ENCODE measurements at regions not wholly inside any gene's neighbourhood (a gene's known extent, or its start where the extent isn't known, plus 50 kb on each side); places are given as distances from the start of the nearest gene placed in this dataset.

GRCh38 chrX:131783555-131784308, 239.4 kb upstream of the STK26 start:
- DNase-seq: no peak
- no peaks in the 10 kb centered on the region for H3K36me3 ChIP-seq
- H3K9me3 ChIP-seq (replicated peaks): no peaks in the 10 kb centered on the region
- intact Hi-C loops (cut with micrococcal nuclease): no loop called here
- H3K27me3 ChIP-seq (ENCODE audit: low read depth): no peaks in the 10 kb centered on the region
- H3K4me3 ChIP-seq: no peak overlapping the region
- no peak overlapping the region for H3K27ac ChIP-seq (replicated peaks)
- TF ChIP-seq CTCF (IDR thresholded peaks at IDR 0.05; ENCODE audit: borderline replicate concordance): no peak
- H3K4me1 ChIP-seq: no peaks in the 10 kb centered on the region

GRCh38 chrX:131789664-131790063, 233.4 kb upstream of the STK26 start:
- Histone ChIP-seq H3K36me3 (no peaks in the 10 kb centered on the region), H3K27me3 (ENCODE audit: low read depth) (no peaks in the 10 kb centered on the region), H3K27ac (replicated peaks) (no peak overlapping the region), H3K9me3 (replicated peaks) (no peaks in the 10 kb centered on the region), H3K4me1 (no peaks in the 10 kb centered on the region), H3K4me3 (no peak overlapping the region)
- intact Hi-C loops (cut with micrococcal nuclease): no loop called here
- DNase-seq: no peak
- TF ChIP-seq CTCF (IDR thresholded peaks at IDR 0.05; ENCODE audit: borderline replicate concordance): no peak

GRCh38 chrX:131791608-131792355, 231.3 kb upstream of the STK26 start:
- H3K27ac ChIP-seq (replicated peaks): no peak overlapping the region
- no peaks in the 10 kb centered on the region for H3K4me1 ChIP-seq
- no peaks in the 10 kb centered on the region for H3K36me3 ChIP-seq
- H3K4me3 ChIP-seq: no peak overlapping the region
- no peaks in the 10 kb centered on the region for H3K9me3 ChIP-seq (replicated peaks)
- DNase-seq: no peak
- intact Hi-C loops (cut with micrococcal nuclease): no loop called here
- TF ChIP-seq CTCF (IDR thresholded peaks at IDR 0.05; ENCODE audit: borderline replicate concordance): no peak
- H3K27me3 ChIP-seq (ENCODE audit: low read depth): no peaks in the 10 kb centered on the region

- H3K4me1 ChIP-seq: no peaks in the 10 kb centered on the region
- no peaks in the 10 kb centered on the region for H3K27me3 ChIP-seq (ENCODE audit: low read depth)
- H3K27ac ChIP-seq (replicated peaks): no peak overlapping the region
- intact Hi-C loops (cut with micrococcal nuclease): no loop called here
- no peaks in the 10 kb centered on the region for H3K36me3 ChIP-seq
- H3K4me3 ChIP-seq: peak overlapping the region; percentile 46
- DNase-seq: no peak
- H3K9me3 ChIP-seq (replicated peaks): no peaks in the 10 kb centered on the region
- no peak for TF ChIP-seq CTCF (IDR thresholded peaks at IDR 0.05; ENCODE audit: borderline replicate concordance)
Observed at GRCh38 chrX:131792356-131792749, 230.7 kb upstream of the STK26 start.

GRCh38 chrX:131792789-131793462, 230.2 kb upstream of the STK26 start:
- Histone ChIP-seq H3K36me3 (no peaks in the 10 kb centered on the region), H3K27me3 (ENCODE audit: low read depth) (no peaks in the 10 kb centered on the region), H3K4me3 (peak overlapping the region; percentile 46), H3K27ac (replicated peaks) (peak overlapping the region; percentile 54), H3K9me3 (replicated peaks) (no peaks in the 10 kb centered on the region), H3K4me1 (no peaks in the 10 kb centered on the region)
- intact Hi-C loops (cut with micrococcal nuclease): no loop called here
- peak; percentile 34 for TF ChIP-seq CTCF (IDR thresholded peaks at IDR 0.05; ENCODE audit: borderline replicate concordance)
- no peak for DNase-seq
